Adrenal gland (tissue), 5 donors: ENCODE measurements at regions not wholly inside any gene's neighbourhood (a gene's known extent, or its start where the extent isn't known, plus 50 kb on each side); places are given as distances from the start of the nearest gene placed in this dataset.

Experiments used
- POLR2A ChIP-seq, 2 donors: fragments of 450-650 bp; IDR thresholded peaks; one replicate each; pipeline ENCODE4 v1.6.1; 2017; ENCODE audit warnings: antibody characterized with exemption in 2 of 2, mild to moderate bottlenecking in 2 of 2, moderate library complexity in 1 of 2
- TF ChIP-seq, protein P1 (sequence below), 6 experiments: fragments of 450-650 bp in 4 of 6; fragments of 200-600 bp in 2 of 6; sonication (generic) in 1 of 6; IDR thresholded peaks; 1 replicate in 5 of 6; 2 replicates in 1 of 6; pipeline versions ENCODE4 v1.5.1 to v1.8.0; 2016 to 2021; ENCODE audit warnings: antibody characterized with exemption in 6 of 6, mild to moderate bottlenecking in 2 of 6, moderate library complexity in 1 of 6
- donor health status: DM: no; HTN: no; CAD: no.

- TF ChIP-seq, protein P1, sequence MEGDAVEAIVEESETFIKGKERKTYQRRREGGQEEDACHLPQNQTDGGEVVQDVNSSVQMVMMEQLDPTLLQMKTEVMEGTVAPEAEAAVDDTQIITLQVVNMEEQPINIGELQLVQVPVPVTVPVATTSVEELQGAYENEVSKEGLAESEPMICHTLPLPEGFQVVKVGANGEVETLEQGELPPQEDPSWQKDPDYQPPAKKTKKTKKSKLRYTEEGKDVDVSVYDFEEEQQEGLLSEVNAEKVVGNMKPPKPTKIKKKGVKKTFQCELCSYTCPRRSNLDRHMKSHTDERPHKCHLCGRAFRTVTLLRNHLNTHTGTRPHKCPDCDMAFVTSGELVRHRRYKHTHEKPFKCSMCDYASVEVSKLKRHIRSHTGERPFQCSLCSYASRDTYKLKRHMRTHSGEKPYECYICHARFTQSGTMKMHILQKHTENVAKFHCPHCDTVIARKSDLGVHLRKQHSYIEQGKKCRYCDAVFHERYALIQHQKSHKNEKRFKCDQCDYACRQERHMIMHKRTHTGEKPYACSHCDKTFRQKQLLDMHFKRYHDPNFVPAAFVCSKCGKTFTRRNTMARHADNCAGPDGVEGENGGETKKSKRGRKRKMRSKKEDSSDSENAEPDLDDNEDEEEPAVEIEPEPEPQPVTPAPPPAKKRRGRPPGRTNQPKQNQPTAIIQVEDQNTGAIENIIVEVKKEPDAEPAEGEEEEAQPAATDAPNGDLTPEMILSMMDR (IDR thresholded peaks at IDR 0.05), result no peak
- TF ChIP-seq POLR2A (IDR thresholded peaks at IDR 0.05), result no peak
These were observed 67.1 kb upstream of the KRR1 start for GRCh38 chr12:75578546-75578945.
